ENCODE measurements at regions not wholly inside any gene's neighbourhood (a gene's known extent, or its start where the extent isn't known, plus 50 kb on each side); places are given as distances from the start of the nearest gene placed in this dataset.
"Not testable (repeated sequence)": the region's sequence is repeated elsewhere in the genome, so short reads cannot be mapped to it uniquely, and the experiment has no call there.

- no peak for DNase-seq (ENCODE audit: extremely low read depth, low read depth)
- H3K4me3 ChIP-seq (replicated peaks; ENCODE audit: low read depth, low read length): no peak overlapping the region
- TF ChIP-seq, protein P1, sequence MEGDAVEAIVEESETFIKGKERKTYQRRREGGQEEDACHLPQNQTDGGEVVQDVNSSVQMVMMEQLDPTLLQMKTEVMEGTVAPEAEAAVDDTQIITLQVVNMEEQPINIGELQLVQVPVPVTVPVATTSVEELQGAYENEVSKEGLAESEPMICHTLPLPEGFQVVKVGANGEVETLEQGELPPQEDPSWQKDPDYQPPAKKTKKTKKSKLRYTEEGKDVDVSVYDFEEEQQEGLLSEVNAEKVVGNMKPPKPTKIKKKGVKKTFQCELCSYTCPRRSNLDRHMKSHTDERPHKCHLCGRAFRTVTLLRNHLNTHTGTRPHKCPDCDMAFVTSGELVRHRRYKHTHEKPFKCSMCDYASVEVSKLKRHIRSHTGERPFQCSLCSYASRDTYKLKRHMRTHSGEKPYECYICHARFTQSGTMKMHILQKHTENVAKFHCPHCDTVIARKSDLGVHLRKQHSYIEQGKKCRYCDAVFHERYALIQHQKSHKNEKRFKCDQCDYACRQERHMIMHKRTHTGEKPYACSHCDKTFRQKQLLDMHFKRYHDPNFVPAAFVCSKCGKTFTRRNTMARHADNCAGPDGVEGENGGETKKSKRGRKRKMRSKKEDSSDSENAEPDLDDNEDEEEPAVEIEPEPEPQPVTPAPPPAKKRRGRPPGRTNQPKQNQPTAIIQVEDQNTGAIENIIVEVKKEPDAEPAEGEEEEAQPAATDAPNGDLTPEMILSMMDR (IDR thresholded peaks at IDR 0.05; ENCODE audit: low read depth, low read length, missing control alignments): no peak
Measured at GRCh38 chr19:29040292-29040691, 172.7 kb downstream of the UQCRFS1 start.

GRCh38 chr19:29039036-29039435 is 173.9 kb downstream of the UQCRFS1 start:
- DNase-seq (ENCODE audit: extremely low read depth, low read depth); H3K4me3 ChIP-seq (replicated peaks; ENCODE audit: low read depth, low read length): not testable (repeated sequence)

DNA sequence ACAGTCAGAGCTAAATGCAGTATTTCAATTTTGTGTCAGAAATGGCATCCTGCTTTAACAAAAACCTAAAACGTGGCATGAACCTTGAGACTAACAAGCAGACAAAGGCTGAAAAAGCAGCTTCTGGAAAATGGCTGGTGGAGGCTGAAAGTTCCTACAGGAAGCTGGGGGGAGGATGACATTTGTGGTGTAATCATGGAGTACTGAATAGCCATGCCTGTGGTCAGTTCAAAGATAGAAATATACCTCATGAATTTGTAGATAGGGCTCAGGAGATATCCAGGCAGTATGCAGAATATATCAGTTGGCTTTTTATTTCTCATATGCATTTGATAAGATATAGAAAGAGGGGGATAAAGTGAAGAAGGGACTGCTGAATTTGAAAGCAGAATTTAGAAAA is 181.7 kb downstream of the UQCRFS1 start:
- TF ChIP-seq, protein P1 (IDR thresholded peaks at IDR 0.05; ENCODE audit: low read depth, low read length, missing control alignments): no peak
- no peak for DNase-seq (ENCODE audit: extremely low read depth, low read depth)
- no peak overlapping the region for H3K4me3 ChIP-seq (replicated peaks; ENCODE audit: low read depth, low read length)

DNA sequence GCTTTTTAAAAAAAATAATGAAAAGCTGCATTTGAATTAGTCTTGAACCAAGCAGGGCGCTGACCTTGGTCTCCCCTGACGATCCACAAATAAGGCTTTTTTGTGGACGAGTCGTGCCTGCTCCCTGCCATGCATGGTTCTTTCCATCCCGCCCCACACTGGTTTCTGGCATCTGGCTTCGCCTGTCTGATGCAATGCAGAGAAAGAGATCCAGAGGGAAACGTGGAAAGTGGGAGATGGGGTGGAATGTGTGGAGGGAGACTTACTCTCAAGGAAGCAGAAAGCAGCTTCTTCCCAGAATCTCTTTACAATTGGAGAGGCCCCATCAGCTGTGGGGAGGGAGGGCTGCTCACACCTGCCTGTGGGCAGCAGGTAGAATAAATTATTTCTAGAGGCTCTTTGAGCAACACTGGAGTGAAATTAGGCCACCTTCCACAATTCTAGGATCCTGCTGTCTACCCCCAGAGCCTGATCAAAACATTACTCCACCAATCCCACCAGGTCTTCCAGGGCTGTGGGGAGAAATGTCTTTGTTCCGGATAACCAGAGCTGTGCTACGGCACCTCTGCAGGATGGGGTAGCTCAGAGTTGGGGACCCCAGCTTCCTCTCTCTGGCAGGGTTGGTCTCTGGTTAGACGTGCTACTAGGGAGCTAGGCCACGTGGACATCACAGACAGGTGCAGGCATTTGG is 183.5 kb downstream of the UQCRFS1 start:
- no peak for DNase-seq (ENCODE audit: extremely low read depth, low read depth)
- TF ChIP-seq, protein P1 (IDR thresholded peaks at IDR 0.05; ENCODE audit: low read depth, low read length, missing control alignments): no peak
- H3K4me3 ChIP-seq (replicated peaks; ENCODE audit: low read depth, low read length): no peak overlapping the region

DNA sequence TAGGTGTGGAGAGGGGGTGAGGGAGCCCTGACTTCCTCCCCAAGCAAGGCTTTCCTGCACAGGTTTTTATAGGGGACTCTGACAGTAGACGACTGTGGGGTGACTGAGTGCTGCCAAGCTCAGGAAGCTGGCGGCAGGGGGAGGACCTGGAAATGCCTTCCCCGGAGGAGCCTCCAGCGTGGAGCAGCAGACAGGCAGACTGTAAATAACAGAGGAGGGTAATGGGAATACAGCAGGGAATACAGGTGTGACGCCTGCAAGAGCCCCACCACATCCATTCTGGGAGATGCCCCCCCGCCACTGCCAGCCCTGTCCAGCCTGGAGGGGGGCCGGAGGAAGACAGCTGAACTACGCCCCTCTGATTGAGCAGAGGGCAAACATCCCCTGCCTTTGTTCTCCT is 190.4 kb downstream of the UQCRFS1 start:
- DNase-seq (ENCODE audit: extremely low read depth, low read depth): no peak
- H3K4me3 ChIP-seq (replicated peaks; ENCODE audit: low read depth, low read length): no peak overlapping the region
- TF ChIP-seq, protein P1 (IDR thresholded peaks at IDR 0.05; ENCODE audit: low read depth, low read length, missing control alignments): no peak

DNA sequence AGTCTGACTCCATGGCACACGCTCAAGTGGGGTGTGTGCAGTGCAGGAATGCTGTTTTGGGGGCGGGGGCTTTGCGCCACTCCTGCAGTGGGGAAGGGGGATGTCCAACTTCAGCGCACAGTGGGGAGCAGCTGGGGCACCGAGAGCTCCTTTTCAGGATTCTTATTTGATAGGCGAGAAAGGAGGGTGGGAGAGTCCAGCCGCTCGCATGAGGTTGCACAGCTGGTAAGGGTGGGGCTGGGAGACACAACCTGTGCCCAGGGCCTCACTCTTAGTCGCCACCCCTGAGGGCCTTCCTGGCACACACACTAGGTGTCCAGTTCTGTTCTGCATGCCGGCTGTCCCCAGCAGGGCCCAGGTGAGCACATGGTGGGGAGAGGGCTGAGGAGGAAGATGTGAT is 190.8 kb downstream of the UQCRFS1 start:
- no peak for DNase-seq (ENCODE audit: extremely low read depth, low read depth)
- TF ChIP-seq, protein P1 (IDR thresholded peaks at IDR 0.05; ENCODE audit: low read depth, low read length, missing control alignments): no peak
- H3K4me3 ChIP-seq (replicated peaks; ENCODE audit: low read depth, low read length): no peak overlapping the region

GRCh38 chr19:29021232-29021916 is 191.6 kb downstream of the UQCRFS1 start:
- H3K4me3 ChIP-seq (replicated peaks; ENCODE audit: low read depth, low read length): no peak overlapping the region
- TF ChIP-seq, protein P1 (IDR thresholded peaks at IDR 0.05; ENCODE audit: low read depth, low read length, missing control alignments): no peak
- no peak for DNase-seq (ENCODE audit: extremely low read depth, low read depth)
